CD4-positive, alpha-beta T cell (primary cell): ENCODE measurements at regions not wholly inside any gene's neighbourhood (a gene's known extent, or its start where the extent isn't known, plus 50 kb on each side); places are given as distances from the start of the nearest gene placed in this dataset.

Experiments
- ATAC-seq: fragments of 200-7000 bp; cut with Tn5 transposase; one replicate; pipeline ENCODE4 v1.10.0; 2022; ENCODE audit warnings: mild to moderate bottlenecking; ENCODE audit not compliant: poor library complexity
- CTCF ChIA-PET: fragments of 350-600 bp; sonication (Branson Sonifier 250); formaldehyde crosslinking; loops from one replicate; lab custom pipeline; 2021; ENCODE audit warnings: antibody characterized with exemption, inconsistent platforms; lab: Charles Lee
- POLR2A ChIA-PET: fragments of 350-600 bp; sonication (Branson Sonifier 250); formaldehyde crosslinking; loops from one replicate; lab custom pipeline; 2021; ENCODE audit warnings: antibody characterized with exemption, inconsistent platforms; lab: Charles Lee
- DNase-seq, 14 experiments: peaks; one replicate each; pipeline ENCODE4 v3.0.0-alpha.2; 2013 to 2020; ENCODE audit warnings: mixed read lengths in 2 of 14
- H3K27ac ChIP-seq, 2 donors: one replicate each; pipeline versions ENCODE4 v1.5.1 to v1.7.0; 2013; ENCODE audit warnings: low read length in 2 of 2, low read depth in 1 of 2, mild to moderate bottlenecking in 1 of 2
- H3K27me3 ChIP-seq, 2 experiments: 1 replicate in 1 of 2; 2 replicates in 1 of 2; pipeline versions ENCODE4 v1.6.1 to v1.7.0; 2013; ENCODE audit warnings: low read length in 2 of 2, control low read depth in 1 of 2, mild to moderate bottlenecking in 1 of 2, moderate library complexity in 1 of 2; ENCODE audit not compliant: insufficient read depth in 2 of 2, control insufficient read depth in 1 of 2
- H3K36me3 ChIP-seq: one replicate; pipeline ENCODE4 v1.6.1; 2013; ENCODE audit warnings: low read length, control low read depth; ENCODE audit not compliant: insufficient read depth
- H3K4me1 ChIP-seq: one replicate; pipeline ENCODE4 v1.6.1; 2013; ENCODE audit warnings: low read length, control low read depth; ENCODE audit not compliant: insufficient read depth
- H3K4me3 ChIP-seq: one replicate; pipeline ENCODE4 v1.5.1; 2013; ENCODE audit warnings: mild to moderate bottlenecking, low read length, moderate library complexity
- H3K9me3 ChIP-seq, 2 experiments: 1 replicate in 1 of 2; 2 replicates in 1 of 2; pipeline versions ENCODE4 v1.6.1 to v1.7.0; 2013; ENCODE audit warnings: low read length in 2 of 2, mild to moderate bottlenecking in 2 of 2, control low read depth in 1 of 2, moderate library complexity in 1 of 2; ENCODE audit not compliant: control insufficient read depth in 1 of 2, insufficient read depth in 1 of 2
- H3K27ac Mint-ChIP-seq: one replicate; pipeline ENCODE4 v1.8.0; 2020; ENCODE audit warnings: mixed read lengths
- H3K27me3 Mint-ChIP-seq: one replicate; pipeline ENCODE4 v1.8.0; 2021; ENCODE audit warnings: mixed read lengths
- H3K36me3 Mint-ChIP-seq: one replicate; pipeline ENCODE4 v1.8.0; 2021; ENCODE audit warnings: low read depth, mixed read lengths
- H3K4me1 Mint-ChIP-seq: one replicate; pipeline ENCODE4 v1.8.0; 2021; ENCODE audit warnings: low read depth, mixed read lengths
- H3K4me3 Mint-ChIP-seq: one replicate; pipeline ENCODE4 v1.8.0; 2020; ENCODE audit warnings: mild to moderate bottlenecking, mixed read lengths
- H3K9me3 Mint-ChIP-seq: one replicate; pipeline ENCODE4 v1.8.0; 2020; ENCODE audit warnings: mixed read lengths
- intact Hi-C, 2 experiments: fragments of 100-400 bp; cut with DNase I in 1 of 2; cut with micrococcal nuclease in 1 of 2; formaldehyde crosslinking; loops; one replicate each; pipeline versions ENCODE4 v1.15.1 to v1.9.0; 2023 to 2025; cut with DNase I, micrococcal nuclease
- TF ChIP-seq, protein P1 (sequence below): fragments of 200-600 bp; IDR thresholded peaks from one replicate; pipeline ENCODE4 v1.8.0; 2022; ENCODE audit warnings: antibody characterized with exemption, mild to moderate bottlenecking

GRCh38 chr15:97623091-97623661 lies 337.3 kb upstream of the ARRDC4 start:
- Histone ChIP-seq H3K27ac (no peak overlapping the region), H3K36me3 (no peaks in the 10 kb centered on the region), H3K9me3 (no peaks in the 10 kb centered on the region), H3K27me3 (no peaks in the 10 kb centered on the region), H3K4me3 (no peak overlapping the region), H3K4me1 (no peaks in the 10 kb centered on the region)
- peaks cover 5% of the 10 kb centered on the region for H3K9me3 Mint-ChIP-seq
- H3K27me3 Mint-ChIP-seq, result no peaks in the 10 kb centered on the region
- TF ChIP-seq, protein P1, sequence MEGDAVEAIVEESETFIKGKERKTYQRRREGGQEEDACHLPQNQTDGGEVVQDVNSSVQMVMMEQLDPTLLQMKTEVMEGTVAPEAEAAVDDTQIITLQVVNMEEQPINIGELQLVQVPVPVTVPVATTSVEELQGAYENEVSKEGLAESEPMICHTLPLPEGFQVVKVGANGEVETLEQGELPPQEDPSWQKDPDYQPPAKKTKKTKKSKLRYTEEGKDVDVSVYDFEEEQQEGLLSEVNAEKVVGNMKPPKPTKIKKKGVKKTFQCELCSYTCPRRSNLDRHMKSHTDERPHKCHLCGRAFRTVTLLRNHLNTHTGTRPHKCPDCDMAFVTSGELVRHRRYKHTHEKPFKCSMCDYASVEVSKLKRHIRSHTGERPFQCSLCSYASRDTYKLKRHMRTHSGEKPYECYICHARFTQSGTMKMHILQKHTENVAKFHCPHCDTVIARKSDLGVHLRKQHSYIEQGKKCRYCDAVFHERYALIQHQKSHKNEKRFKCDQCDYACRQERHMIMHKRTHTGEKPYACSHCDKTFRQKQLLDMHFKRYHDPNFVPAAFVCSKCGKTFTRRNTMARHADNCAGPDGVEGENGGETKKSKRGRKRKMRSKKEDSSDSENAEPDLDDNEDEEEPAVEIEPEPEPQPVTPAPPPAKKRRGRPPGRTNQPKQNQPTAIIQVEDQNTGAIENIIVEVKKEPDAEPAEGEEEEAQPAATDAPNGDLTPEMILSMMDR, result no peak
- H3K27ac Mint-ChIP-seq, result no peak overlapping the region
- CTCF ChIA-PET, result no interaction called here
- H3K36me3 Mint-ChIP-seq, result no peaks in the 10 kb centered on the region
- H3K4me3 Mint-ChIP-seq, result no peak overlapping the region
- POLR2A ChIA-PET, result no interaction called here
- ATAC-seq, result no peak
- intact Hi-C loops, result no loop called here
- no peak for DNase-seq
- no peaks in the 10 kb centered on the region for H3K4me1 Mint-ChIP-seq

GRCh38 chr15:97627634-97628033 lies 332.9 kb upstream of the ARRDC4 start:
- no peaks in the 10 kb centered on the region for H3K36me3 ChIP-seq
- Mint-ChIP-seq H3K9me3 (peaks cover 3% of the 10 kb centered on the region), H3K4me1 (no peaks in the 10 kb centered on the region), H3K4me3 (no peak overlapping the region), H3K27me3 (no peaks in the 10 kb centered on the region), H3K36me3 (no peaks in the 10 kb centered on the region), H3K27ac (no peak overlapping the region)
- no peak for ATAC-seq
- no peaks in the 10 kb centered on the region for H3K9me3 ChIP-seq
- no peak for DNase-seq
- no peak overlapping the region for H3K4me3 ChIP-seq
- no peak overlapping the region for H3K27ac ChIP-seq
- H3K4me1 ChIP-seq, result no peaks in the 10 kb centered on the region
- ChIA-PET POLR2A (no interaction called here), CTCF (interaction anchor here (1.3 kb wide), 1 partner anchor 9 kb away, joined by 4 read pairs; no protein-coding TSS in a partner anchor)
- H3K27me3 ChIP-seq, result no peaks in the 10 kb centered on the region
- TF ChIP-seq, protein P1, result no peak
- intact Hi-C loops, result no loop called here

DNA sequence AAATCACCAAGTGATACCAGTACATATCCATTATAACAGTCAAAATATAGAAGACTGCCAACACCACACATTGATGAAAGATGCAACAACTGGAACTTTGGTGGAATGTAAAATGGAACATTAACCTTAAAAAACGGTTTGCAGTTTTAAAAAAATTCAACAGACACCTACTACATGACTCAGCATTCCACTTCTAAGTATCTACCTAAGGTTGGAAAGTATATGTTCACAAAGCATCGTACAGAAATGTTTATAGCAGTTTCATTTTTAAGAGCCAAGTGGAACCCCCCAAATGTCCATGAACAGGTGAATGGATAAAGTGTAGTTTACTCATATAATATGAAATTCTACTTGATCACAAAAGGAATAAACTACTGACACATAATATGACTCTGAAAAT lies 314.7 kb upstream of the ARRDC4 start:
- ATAC-seq (no peak), DNase-seq (no peak)
- Histone ChIP-seq H3K9me3 (no peaks in the 10 kb centered on the region), H3K4me3 (no peak overlapping the region), H3K36me3 (no peaks in the 10 kb centered on the region), H3K27me3 (no peaks in the 10 kb centered on the region), H3K4me1 (no peaks in the 10 kb centered on the region), H3K27ac (no peak overlapping the region)
- ChIA-PET POLR2A (no interaction called here), CTCF (no interaction called here)
- peaks cover 5% of the 10 kb centered on the region for H3K9me3 Mint-ChIP-seq
- no peaks in the 10 kb centered on the region for H3K36me3 Mint-ChIP-seq
- intact Hi-C loops, result no loop called here
- no peak overlapping the region for H3K4me3 Mint-ChIP-seq
- TF ChIP-seq, protein P1, result no peak
- peaks cover 4% of the 10 kb centered on the region for H3K27me3 Mint-ChIP-seq
- H3K4me1 Mint-ChIP-seq, result no peaks in the 10 kb centered on the region
- no peak overlapping the region for H3K27ac Mint-ChIP-seq
